ENCODE measurements at regions not wholly inside any gene's neighbourhood (a gene's known extent, or its start where the extent isn't known, plus 50 kb on each side); places are given as distances from the start of the nearest gene placed in this dataset.

GRCh38 chr17:77461277-77462057, 320.7 kb downstream of the SEC14L1 start:
- TF ChIP-seq CTCF (conservative IDR thresholded peaks at IDR 0.05 in 1 of 2, IDR thresholded peaks at IDR 0.05 in 1 of 2; ENCODE audit: low read depth in 1 of 2, low read length in 2 of 2) (no peak), EZH2 (IDR thresholded peaks at IDR 0.05; ENCODE audit: low read length, missing control alignments) (no peak)
